Limb (tissue), 2 donors: ENCODE measurements at regions not wholly inside any gene's neighbourhood (a gene's known extent, or its start where the extent isn't known, plus 50 kb on each side); places are given as distances from the start of the nearest gene placed in this dataset.

Experiments
- DNase-seq, 2 donors: peaks; one replicate each; pipeline ENCODE4 v3.0.0-alpha.2; 2016; ENCODE audit errors: extremely low spot score in 2 of 2

GRCh38 chr10:128734161-128734560 is 607.9 kb upstream of the MKI67 start:
- no peak for DNase-seq

GRCh38 chr10:128734734-128735133 is 608.5 kb upstream of the MKI67 start:
- DNase-seq, result no peak

- no peak for DNase-seq
Observed at GRCh38 chr10:128735996-128736395, 609.8 kb upstream of the MKI67 start.

GRCh38 chr10:128738386-128738915 is 612.2 kb upstream of the MKI67 start:
- no peak for DNase-seq

GRCh38 chr10:128739930-128740329 is 613.7 kb upstream of the MKI67 start:
- no peak for DNase-seq

GRCh38 chr10:128741180-128741579 is 615.0 kb upstream of the MKI67 start:
- DNase-seq, result no peak

- DNase-seq, result no peak
Observed at GRCh38 chr10:128741680-128742079, 615.5 kb upstream of the MKI67 start.

- no peak for DNase-seq
Observed at GRCh38 chr10:128744092-128744491, 617.9 kb upstream of the MKI67 start.

GRCh38 chr10:128744811-128745305 is 618.6 kb upstream of the MKI67 start:
- peak in 1 of 2 donors; percentile 38 for DNase-seq

GRCh38 chr10:128747582-128748346 is 621.5 kb upstream of the MKI67 start:
- DNase-seq, result no peak

GRCh38 chr10:128751284-128751683 is 625.1 kb upstream of the MKI67 start:
- no peak for DNase-seq

GRCh38 chr10:128751851-128752250 is 625.6 kb upstream of the MKI67 start:
- DNase-seq, result no peak

- DNase-seq, result no peak
Observed at GRCh38 chr10:128759174-128759573, 633.0 kb upstream of the MKI67 start.

GRCh38 chr10:128763588-128763987 is 637.4 kb upstream of the MKI67 start:
- no peak for DNase-seq

- DNase-seq, result no peak
Observed at GRCh38 chr10:128764190-128764589, 638.0 kb upstream of the MKI67 start.

- no peak for DNase-seq
Observed at GRCh38 chr10:128766915-128767314, 640.7 kb upstream of the MKI67 start.

GRCh38 chr10:128774979-128775378 is 648.8 kb upstream of the MKI67 start:
- no peak for DNase-seq

- no peak for DNase-seq
Observed at GRCh38 chr10:128775743-128776142, 649.5 kb upstream of the MKI67 start.

GRCh38 chr10:128776673-128777252 is 650.5 kb upstream of the MKI67 start:
- no peak for DNase-seq

- no peak for DNase-seq
Observed at GRCh38 chr10:128777342-128777741, 651.1 kb upstream of the MKI67 start.

GRCh38 chr10:128779416-128779815 is 653.2 kb upstream of the MKI67 start:
- peak; percentile 27 to 42 for DNase-seq

- DNase-seq, result peak in 1 of 2 donors; percentile 4
Observed at GRCh38 chr10:128780156-128780761, 654.0 kb upstream of the MKI67 start.
